H54 (cell line): ENCODE measurements at regions not wholly inside any gene's neighbourhood (a gene's known extent, or its start where the extent isn't known, plus 50 kb on each side); places are given as distances from the start of the nearest gene placed in this dataset.

Source experiments
- DNase-seq: peaks from one replicate; pipeline ENCODE4 v3.0.0; 2011; ENCODE audit warnings: low spot score, mixed read lengths; ENCODE audit not compliant: insufficient read length
- FAIRE-seq: peaks from 3 replicates; lab custom pipeline; 2011; peaks lifted over from hg19 to GRCh38; lab: Jason Lieb, UNC
- POLR2A ChIP-seq: IDR thresholded peaks from 2 replicates; pipeline ENCODE4 v1.6.1; 2011; ENCODE audit warnings: low read depth, mild to moderate bottlenecking, low read length

- DNase-seq (no peak), FAIRE-seq (no peak)
- TF ChIP-seq POLR2A: no peak
Observed at GRCh38 chr3:22334996-22335395, 584.0 kb upstream of the ZNF385D start.

- TF ChIP-seq POLR2A: no peak
- no peak for DNase-seq
- no peak for FAIRE-seq
Observed at GRCh38 chr3:22349215-22349851, 598.3 kb upstream of the ZNF385D start.

GRCh38 chr3:22351806-22352205, 600.8 kb upstream of the ZNF385D start:
- FAIRE-seq: no peak
- no peak for TF ChIP-seq POLR2A

GRCh38 chr3:22353126-22353525, 602.1 kb upstream of the ZNF385D start:
- DNase-seq (no peak), FAIRE-seq (no peak)
- TF ChIP-seq POLR2A: no peak

More at GRCh38 chr3:22351806-22352205, 600.8 kb upstream of the ZNF385D start:
- no peak for DNase-seq

GRCh38 chr3:22358334-22358733, 607.3 kb upstream of the ZNF385D start:
- TF ChIP-seq POLR2A: no peak
- FAIRE-seq: no peak

GRCh38 chr3:22360164-22360563, 609.2 kb upstream of the ZNF385D start:
- DNase-seq: no peak
- TF ChIP-seq POLR2A: no peak
- FAIRE-seq: no peak

More at GRCh38 chr3:22358334-22358733, 607.3 kb upstream of the ZNF385D start:
- no peak for DNase-seq

- DNase-seq: no peak
Observed at GRCh38 chr3:22360970-22361369, 610.0 kb upstream of the ZNF385D start.

GRCh38 chr3:22361521-22361920, 610.5 kb upstream of the ZNF385D start:
- no peak for FAIRE-seq

More at GRCh38 chr3:22360970-22361369, 610.0 kb upstream of the ZNF385D start:
- TF ChIP-seq POLR2A: no peak
- no peak for FAIRE-seq

GRCh38 chr3:22364851-22365250, 613.8 kb upstream of the ZNF385D start:
- DNase-seq (no peak), FAIRE-seq (no peak)
- no peak for TF ChIP-seq POLR2A

More at GRCh38 chr3:22361521-22361920, 610.5 kb upstream of the ZNF385D start:
- no peak for TF ChIP-seq POLR2A
- no peak for DNase-seq

- no peak for DNase-seq
- no peak for TF ChIP-seq POLR2A
- no peak for FAIRE-seq
Observed at GRCh38 chr3:22366781-22367180, 615.8 kb upstream of the ZNF385D start.

GRCh38 chr3:22371036-22371435, 620.0 kb upstream of the ZNF385D start:
- FAIRE-seq (no peak), DNase-seq (no peak)
- TF ChIP-seq POLR2A: no peak

- no peak for TF ChIP-seq POLR2A
- no peak for FAIRE-seq
- DNase-seq: no peak
Observed at GRCh38 chr3:22371607-22372291, 620.7 kb upstream of the ZNF385D start.

GRCh38 chr3:22372292-22373062, 621.5 kb upstream of the ZNF385D start:
- TF ChIP-seq POLR2A: no peak
- no peak for FAIRE-seq
- no peak for DNase-seq

GRCh38 chr3:22373182-22373581, 622.2 kb upstream of the ZNF385D start:
- DNase-seq (no peak), FAIRE-seq (no peak)
- no peak for TF ChIP-seq POLR2A

GRCh38 chr3:22373827-22374226, 622.8 kb upstream of the ZNF385D start:
- no peak for DNase-seq
- FAIRE-seq: no peak
- TF ChIP-seq POLR2A: no peak
